Caco-2 (cell line): ENCODE measurements at regions not wholly inside any gene's neighbourhood (a gene's known extent, or its start where the extent isn't known, plus 50 kb on each side); places are given as distances from the start of the nearest gene placed in this dataset.

Experiments
- BruUV-seq: library from RNA; stranded (reverse); fragments of 400-500 nt; replicated peaks from 2 replicates; lab custom pipeline; 2021; lab: Mats Ljungman, UMichigan
- CTCF ChIA-PET: fragments of 300-600 bp; sonication (Branson Sonifier 250); formaldehyde crosslinking; loops from one replicate; lab custom pipeline; 2022; ENCODE audit warnings: antibody characterized with exemption; lab: Charles Lee
- POLR2A ChIA-PET: fragments of 300-600 bp; sonication (Branson Sonifier 250); formaldehyde crosslinking; loops from one replicate; lab custom pipeline; 2022; ENCODE audit warnings: antibody characterized with exemption; lab: Charles Lee
- DNase-seq, 2 experiments: peaks; one replicate each; pipeline versions ENCODE4 v3.0.0 to v3.0.0-alpha.2; 2020 to 2022
- H3K27me3 ChIP-seq: replicated peaks from 2 replicates; pipeline ENCODE4 v1.6.0; 2011; ENCODE audit warnings: low read length; ENCODE audit not compliant: control insufficient read depth, insufficient read depth
- H3K36me3 ChIP-seq: 2 replicates; pipeline ENCODE4 v1.5.1; 2011; ENCODE audit warnings: low read length; ENCODE audit not compliant: control insufficient read depth, insufficient read depth
- H3K4me1 ChIP-seq: fragments of 250-450 bp; sonication (Bioruptor Pico); 2 replicates; pipeline ENCODE4 v1.5.1; 2020; ENCODE audit warnings: mild to moderate bottlenecking
- H3K4me3 ChIP-seq: 2 replicates; pipeline ENCODE4 v1.5.1; 2011; ENCODE audit warnings: low read depth, mild to moderate bottlenecking, control low read depth, low read length
- H3K9me3 ChIP-seq: fragments of 250-450 bp; sonication (Bioruptor Pico); 2 replicates; pipeline ENCODE4 v1.5.1; 2020; ENCODE audit warnings: mild to moderate bottlenecking, moderate library complexity
- H3K27ac Mint-ChIP-seq: one replicate; pipeline ENCODE4 v1.8.0; 2022; ENCODE audit warnings: mixed read lengths; ENCODE audit not compliant: unreplicated experiment
- H3K27me3 Mint-ChIP-seq: one replicate; pipeline ENCODE4 v1.8.0; 2022; ENCODE audit warnings: mixed read lengths; ENCODE audit not compliant: insufficient read depth, unreplicated experiment
- H3K36me3 Mint-ChIP-seq: one replicate; pipeline ENCODE4 v1.8.0; 2022; ENCODE audit warnings: mild to moderate bottlenecking, mixed read lengths; ENCODE audit not compliant: insufficient read depth, unreplicated experiment
- H3K4me1 Mint-ChIP-seq: one replicate; pipeline ENCODE4 v1.8.0; 2022; ENCODE audit warnings: low read depth, mixed read lengths; ENCODE audit not compliant: unreplicated experiment
- H3K4me3 Mint-ChIP-seq: one replicate; pipeline ENCODE4 v1.8.0; 2022; ENCODE audit warnings: mild to moderate bottlenecking, moderate library complexity, mixed read lengths; ENCODE audit not compliant: unreplicated experiment
- H3K9me3 Mint-ChIP-seq: one replicate; pipeline ENCODE4 v1.8.0; 2022; ENCODE audit warnings: mixed read lengths; ENCODE audit not compliant: unreplicated experiment
- CTCF ChIP-seq, 2 experiments: fragments of 200-600 bp in 1 of 2; IDR thresholded peaks; 1 replicate in 1 of 2; 2 replicates in 1 of 2; pipeline versions ENCODE4 v1.5.1 to v1.8.0; 2011 to 2022; ENCODE audit warnings: antibody characterized with exemption in 1 of 2, control low read depth in 1 of 2, inconsistent platforms in 1 of 2, low read depth in 1 of 2, low read length in 1 of 2, mild to moderate bottlenecking in 1 of 2, moderate library complexity in 1 of 2; ENCODE audit not compliant: insufficient read depth in 1 of 2, severe bottlenecking in 1 of 2, unreplicated experiment in 1 of 2
- intact Hi-C: fragments of 100-400 bp; cut with micrococcal nuclease; formaldehyde crosslinking; loops from one replicate; pipeline ENCODE4 v1.10.0; 2022; ENCODE audit not compliant: unreplicated experiment

DNA sequence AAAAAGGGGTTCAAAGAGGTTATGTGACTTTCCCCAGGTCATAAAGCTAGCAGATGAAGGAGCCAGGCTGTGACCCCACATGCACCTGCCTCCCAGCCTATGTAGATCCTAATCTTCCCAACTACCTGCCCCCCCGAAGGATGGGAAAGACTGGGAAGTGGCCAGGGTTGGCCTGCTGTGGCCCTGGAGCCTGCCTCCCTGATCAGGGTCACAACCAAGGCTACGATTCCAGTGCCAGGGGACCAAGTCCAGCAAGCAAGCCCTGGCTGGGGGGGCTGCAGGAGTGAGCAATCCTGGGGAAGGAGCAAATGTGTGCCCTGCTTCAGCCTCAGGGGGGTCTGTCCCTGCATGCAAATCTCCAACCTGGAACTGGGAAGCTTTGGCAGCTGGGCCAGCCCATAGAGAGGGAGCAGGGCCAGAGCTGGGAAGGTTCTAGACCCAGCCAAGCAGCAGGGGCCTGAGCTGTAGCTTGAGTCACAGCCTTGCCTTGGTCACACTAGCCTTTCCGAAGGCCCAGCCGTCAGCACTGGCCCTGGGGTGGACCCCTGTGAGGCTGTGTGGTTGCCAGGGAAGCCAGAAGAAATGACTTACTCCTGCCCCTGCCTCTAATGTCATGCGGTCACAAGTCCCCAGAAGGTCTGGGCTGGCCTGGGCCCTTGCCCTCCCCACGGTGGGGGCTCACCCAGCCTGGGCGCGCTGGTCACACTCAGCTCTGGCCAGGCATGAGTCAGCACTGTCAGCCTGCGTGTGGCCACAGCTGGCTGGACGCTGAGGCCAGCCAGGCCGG is 96.4 kb upstream of the ZMIZ1 start:
- ChIA-PET CTCF (interaction anchor here (1.4 kb wide), 1 partner anchor 97 kb away, joined by 3 read pairs; no protein-coding TSS in a partner anchor), POLR2A (no interaction called here)
- Mint-ChIP-seq H3K36me3 (no peaks in the 10 kb centered on the region), H3K9me3 (no peaks in the 10 kb centered on the region), H3K27me3 (no peaks in the 10 kb centered on the region), H3K27ac (peak overlapping the region; percentile 89), H3K4me3 (peak overlapping the region; percentile 84), H3K4me1 (peaks cover 8% of the 10 kb centered on the region)
- no peaks in the 10 kb centered on the region for H3K36me3 ChIP-seq
- H3K4me3 ChIP-seq: no peak overlapping the region
- peak; percentile 49 to 50 for DNase-seq
- H3K4me1 ChIP-seq: peaks cover 23% of the 10 kb centered on the region
- BruUV-seq: no TSS peak
- no peaks in the 10 kb centered on the region for H3K27me3 ChIP-seq
- no peaks in the 10 kb centered on the region for H3K9me3 ChIP-seq
- intact Hi-C loops: loop anchor here (2.0 to 10.0 kb wide), 5 partner anchors 35 to 670 kb away; no protein-coding TSS in a partner anchor
- no peak for TF ChIP-seq CTCF (IDR thresholded peaks at IDR 0.05; ENCODE audit: insufficient read depth in 1 of 2, low read depth in 1 of 2, low read length in 1 of 2, severe bottlenecking in 1 of 2, unreplicated experiment in 1 of 2)

GRCh38 chr10:78972947-78973900 is 95.5 kb upstream of the ZMIZ1 start:
- intact Hi-C loops: loop anchor here (2.0 to 10.0 kb wide), 5 partner anchors 36 to 671 kb away; no protein-coding TSS in a partner anchor
- H3K27ac Mint-ChIP-seq: peak overlapping the region; percentile 89
- no peaks in the 10 kb centered on the region for H3K9me3 Mint-ChIP-seq
- peak overlapping the region; percentile 44 for H3K4me3 ChIP-seq
- ChIA-PET POLR2A (interaction anchor here (0.6 to 1.3 kb wide), 9 partner anchors 8 to 783 kb away, joined by 3 to 8 read pairs (median 3); no protein-coding TSS in a partner anchor), CTCF (interaction anchor here (0.6 to 1.4 kb wide), 13 partner anchors 60 to 713 kb away, joined by 3 to 9 read pairs (median 4); no protein-coding TSS in a partner anchor)
- H3K4me3 Mint-ChIP-seq: peak overlapping the region; percentile 84
- H3K9me3 ChIP-seq: no peaks in the 10 kb centered on the region
- H3K36me3 ChIP-seq: no peaks in the 10 kb centered on the region
- peaks cover 23% of the 10 kb centered on the region for H3K4me1 ChIP-seq
- no peaks in the 10 kb centered on the region for H3K36me3 Mint-ChIP-seq
- no peaks in the 10 kb centered on the region for H3K27me3 Mint-ChIP-seq
- TSS peak; percentile 72 for BruUV-seq
- no peaks in the 10 kb centered on the region for H3K27me3 ChIP-seq
- DNase-seq: peak; percentile 83 to 86
- no peak for TF ChIP-seq CTCF (IDR thresholded peaks at IDR 0.05; ENCODE audit: insufficient read depth in 1 of 2, low read depth in 1 of 2, low read length in 1 of 2, severe bottlenecking in 1 of 2, unreplicated experiment in 1 of 2)
- peaks cover 16% of the 10 kb centered on the region for H3K4me1 Mint-ChIP-seq
